ENCODE measurements at regions not wholly inside any gene's neighbourhood (a gene's known extent, or its start where the extent isn't known, plus 50 kb on each side); places are given as distances from the start of the nearest gene placed in this dataset.

DNA sequence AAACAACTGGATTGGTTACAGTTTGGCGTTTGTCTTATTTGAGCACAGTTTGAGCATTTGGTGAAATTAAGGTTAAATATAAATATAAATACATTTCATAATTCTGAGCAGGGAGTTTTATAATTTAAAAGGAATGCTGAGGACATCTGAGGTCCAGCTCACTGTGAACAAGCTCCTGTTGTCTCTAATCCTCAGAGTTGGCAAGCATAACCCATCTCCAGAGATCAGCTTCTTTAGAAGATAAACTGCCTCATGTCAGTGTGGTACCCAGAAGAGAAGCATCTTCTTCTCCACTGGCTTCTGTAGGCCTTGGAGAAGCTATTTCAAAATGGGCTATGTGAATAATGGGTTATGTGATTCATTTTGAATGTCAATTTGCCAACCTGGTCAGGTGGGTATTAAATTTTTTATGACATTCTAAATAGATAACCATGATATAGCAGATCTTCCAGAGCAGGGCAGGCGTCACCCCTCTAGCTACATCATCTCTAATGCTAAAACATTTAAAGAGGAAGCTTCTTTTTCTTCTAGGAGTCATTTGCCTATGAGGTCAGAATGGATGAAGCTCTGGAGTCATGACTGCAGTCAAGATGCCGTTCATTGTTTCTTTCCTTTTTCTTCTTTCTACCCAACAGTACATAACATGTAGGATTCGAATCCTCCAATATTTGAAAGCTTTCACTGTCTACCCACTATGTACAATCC, 324.0 kb downstream of the RNF144A start:
- ChIA-PET POLR2A (no interaction called here), CTCF (no interaction called here), RAD21 (ENCODE audit: low non-redundant PET in 1 of 2, low total read pairs in 2 of 2, uncharacterized antibody in 2 of 2, unreplicated experiment in 2 of 2) (no interaction called here)
- Histone ChIP-seq H3K9me3 (ENCODE audit: control insufficient read depth in 1 of 2, insufficient read depth in 1 of 2, low read depth in 1 of 2, low read length in 2 of 2) (no peaks in the 10 kb centered on the region), H3K4me3 (replicated peaks in 1 of 2; ENCODE audit: low read depth in 1 of 2, low read length in 2 of 2) (no peak overlapping the region), H3K27ac (ENCODE audit: low read depth, low read length) (no peak overlapping the region), H3K4me2 (ENCODE audit: low read length) (no peak overlapping the region), H2AFZ (ENCODE audit: low read depth, low read length, poor library complexity, severe bottlenecking) (no peak overlapping the region), H3K36me3 (ENCODE audit: control insufficient read depth in 1 of 2, insufficient read depth in 2 of 2, low read length in 2 of 2) (no peaks in the 10 kb centered on the region), H3K79me2 (ENCODE audit: insufficient read depth, low read length) (no peaks in the 10 kb centered on the region), H3K27me3 (ENCODE audit: insufficient read depth, low read length) (0 out of 2 replicates have a peak, but pooled peaks cover 15% of the 10 kb centered on the region), H3K4me1 (ENCODE audit: control insufficient read depth in 1 of 2, insufficient read depth in 2 of 2, low read length in 2 of 2) (no peaks in the 10 kb centered on the region), H3K9ac (ENCODE audit: low read length) (no peak overlapping the region), H4K20me1 (ENCODE audit: insufficient read depth) (no peaks in the 10 kb centered on the region), H3K9me2 (ENCODE audit: insufficient read depth) (no peaks in the 10 kb centered on the region)
- intact Hi-C loops (cut with micrococcal nuclease): no loop called here
- ATAC-seq: no peak
- TF ChIP-seq FOSL1 (IDR thresholded peaks at IDR 0.05; ENCODE audit: low read depth) (no peak), TCF7L2 (IDR thresholded peaks at IDR 0.05; ENCODE audit: borderline replicate concordance, extremely low read depth, insufficient read depth, insufficient read length) (no peak), ATF3 (IDR thresholded peaks at IDR 0.05) (no peak), REST (IDR thresholded peaks at IDR 0.05; ENCODE audit: low read depth) (no peak), EGR1 (IDR thresholded peaks at IDR 0.05; ENCODE audit: low read depth) (no peak), POLR2A (IDR thresholded peaks at IDR 0.05; ENCODE audit: borderline replicate concordance, extremely low read depth, insufficient read depth, insufficient read length) (no peak), ZFX (IDR thresholded peaks at IDR 0.05) (no peak), ZNF274 (IDR thresholded peaks at IDR 0.05; ENCODE audit: low read depth, low read length) (no peak), POLR2AphosphoS5 (IDR thresholded peaks at IDR 0.05; ENCODE audit: low read depth, low read length) (no peak), EZH2 (IDR thresholded peaks at IDR 0.05) (no peak), ZBTB33 (IDR thresholded peaks at IDR 0.05; ENCODE audit: extremely low read depth, insufficient replicate concordance, low read length) (no peak)
- no TSS peak for BruUV-seq (replicated peaks)
- no peak for DNase-seq (ENCODE audit: low read depth, low spot score)
